ENCODE measurements at regions not wholly inside any gene's neighbourhood (a gene's known extent, or its start where the extent isn't known, plus 50 kb on each side); places are given as distances from the start of the nearest gene placed in this dataset.
A peak's percentile ranks its signal among the peaks of the same experiment; 100 is the strongest.

GRCh38 chr15:69602921-69603320 lies 150.3 kb downstream of the RPLP1 start:
- BruUV-seq (replicated peaks): no TSS peak
- Histone ChIP-seq H3K27me3 (ENCODE audit: control insufficient read depth, insufficient read depth, low read length) (no peaks in the 10 kb centered on the region), H3K36me3 (ENCODE audit: control insufficient read depth, insufficient read depth, low read length) (no peaks in the 10 kb centered on the region), H3K4me3 (ENCODE audit: low read depth in 2 of 2, low read length in 2 of 2) (no peak overlapping the region), H3K27ac (ENCODE audit: low read length) (peak overlapping the region; percentile 51; the same call in 1 of the 2 replicates), H3K4me1 (ENCODE audit: control insufficient read depth, insufficient read depth, low read length) (peaks cover 14% of the 10 kb centered on the region), H3K9me3 (ENCODE audit: control insufficient read depth, insufficient read depth, low read depth, low read length) (no peaks in the 10 kb centered on the region)
- no peak for DNase-seq (ENCODE audit: low read depth, low spot score)
- TF ChIP-seq REST (IDR thresholded peaks at IDR 0.05; ENCODE audit: insufficient read depth in 1 of 2, low read depth in 2 of 2, low read length in 1 of 2) (no peak), SIN3A (IDR thresholded peaks at IDR 0.05; ENCODE audit: borderline replicate concordance, insufficient read depth, low read depth, low read length) (no peak), POLR2AphosphoS5 (IDR thresholded peaks at IDR 0.05; ENCODE audit: low read depth, low read length) (no peak), TCF7L2 (IDR thresholded peaks at IDR 0.05; ENCODE audit: low read depth, low read length) (no peak)
- TF ChIP-seq, protein P1, sequence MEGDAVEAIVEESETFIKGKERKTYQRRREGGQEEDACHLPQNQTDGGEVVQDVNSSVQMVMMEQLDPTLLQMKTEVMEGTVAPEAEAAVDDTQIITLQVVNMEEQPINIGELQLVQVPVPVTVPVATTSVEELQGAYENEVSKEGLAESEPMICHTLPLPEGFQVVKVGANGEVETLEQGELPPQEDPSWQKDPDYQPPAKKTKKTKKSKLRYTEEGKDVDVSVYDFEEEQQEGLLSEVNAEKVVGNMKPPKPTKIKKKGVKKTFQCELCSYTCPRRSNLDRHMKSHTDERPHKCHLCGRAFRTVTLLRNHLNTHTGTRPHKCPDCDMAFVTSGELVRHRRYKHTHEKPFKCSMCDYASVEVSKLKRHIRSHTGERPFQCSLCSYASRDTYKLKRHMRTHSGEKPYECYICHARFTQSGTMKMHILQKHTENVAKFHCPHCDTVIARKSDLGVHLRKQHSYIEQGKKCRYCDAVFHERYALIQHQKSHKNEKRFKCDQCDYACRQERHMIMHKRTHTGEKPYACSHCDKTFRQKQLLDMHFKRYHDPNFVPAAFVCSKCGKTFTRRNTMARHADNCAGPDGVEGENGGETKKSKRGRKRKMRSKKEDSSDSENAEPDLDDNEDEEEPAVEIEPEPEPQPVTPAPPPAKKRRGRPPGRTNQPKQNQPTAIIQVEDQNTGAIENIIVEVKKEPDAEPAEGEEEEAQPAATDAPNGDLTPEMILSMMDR (IDR thresholded peaks at IDR 0.05): no peak
- in situ Hi-C loops (cut with HindIII; ENCODE audit: low pct_unique_long_range_greater_than_20kb, low sequenced_read_pairs) (no loop called here), intact Hi-C loops (cut with micrococcal nuclease; ENCODE audit: unreplicated experiment) (no loop called here)
- ChIA-PET POLR2A (no interaction called here), CTCF (no interaction called here)
- no peak for ATAC-seq

DNA sequence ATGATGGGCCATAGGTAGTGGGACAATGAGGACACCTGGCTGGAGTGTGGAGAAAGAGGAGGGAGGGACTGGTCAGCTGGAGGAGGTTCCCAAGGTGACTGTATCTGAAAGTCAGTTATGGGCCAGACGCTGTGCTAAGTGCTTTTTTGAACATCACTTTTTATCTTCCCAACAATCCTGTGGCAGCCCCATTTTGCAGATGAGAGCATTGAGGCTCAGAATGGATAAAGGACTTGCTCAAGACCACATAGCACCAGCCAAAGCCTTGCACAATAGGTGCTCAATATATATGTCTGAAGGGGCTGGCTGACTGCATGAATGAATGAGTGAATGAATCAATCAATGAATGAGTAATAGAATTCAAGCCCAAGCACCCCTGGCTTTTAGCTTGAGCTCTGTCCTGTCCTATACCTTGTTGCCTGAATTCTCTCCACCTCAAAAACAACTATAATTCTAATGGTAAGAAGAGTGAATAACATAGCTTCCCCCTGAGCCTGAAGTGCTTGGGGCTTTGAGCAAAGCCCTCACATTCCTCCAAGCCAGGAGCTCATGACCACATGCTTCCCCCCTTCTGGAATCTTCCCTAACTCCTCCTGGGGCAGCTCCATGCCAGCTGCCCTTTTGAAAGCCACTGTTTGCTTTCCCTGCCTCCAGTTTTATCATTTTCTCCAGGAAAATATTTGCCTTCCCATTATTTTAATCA lies 150.9 kb downstream of the RPLP1 start:
- ATAC-seq (peak; percentile 56; the same call in 1 of the 2 replicates), DNase-seq (ENCODE audit: low read depth, low spot score) (no peak)
- H3K27ac ChIP-seq (ENCODE audit: low read length): peak overlapping the region; percentile 5; the same call in 1 of the 2 replicates
- no peaks in the 10 kb centered on the region for H3K9me3 ChIP-seq (ENCODE audit: control insufficient read depth, insufficient read depth, low read depth, low read length)
- TF ChIP-seq REST (IDR thresholded peaks at IDR 0.05; ENCODE audit: insufficient read depth in 1 of 2, low read depth in 2 of 2, low read length in 1 of 2): no peak
- peak; percentile 61; the same call in 1 of the 2 replicates for TF ChIP-seq POLR2AphosphoS5 (IDR thresholded peaks at IDR 0.05; ENCODE audit: low read depth, low read length)
- TF ChIP-seq, protein P1 (IDR thresholded peaks at IDR 0.05): no peak
- no peak for TF ChIP-seq TCF7L2 (IDR thresholded peaks at IDR 0.05; ENCODE audit: low read depth, low read length)
- TF ChIP-seq SIN3A (IDR thresholded peaks at IDR 0.05; ENCODE audit: borderline replicate concordance, insufficient read depth, low read depth, low read length): no peak
- H3K4me3 ChIP-seq (ENCODE audit: low read depth in 2 of 2, low read length in 2 of 2): no peak overlapping the region
- ChIA-PET POLR2A (no interaction called here), CTCF (no interaction called here)
- no TSS peak for BruUV-seq (replicated peaks)
- in situ Hi-C loops (cut with HindIII; ENCODE audit: low pct_unique_long_range_greater_than_20kb, low sequenced_read_pairs) (no loop called here), intact Hi-C loops (cut with micrococcal nuclease; ENCODE audit: unreplicated experiment) (no loop called here)
- no peaks in the 10 kb centered on the region for H3K36me3 ChIP-seq (ENCODE audit: control insufficient read depth, insufficient read depth, low read length)
- peaks cover 14% of the 10 kb centered on the region for H3K4me1 ChIP-seq (ENCODE audit: control insufficient read depth, insufficient read depth, low read length)
- H3K27me3 ChIP-seq (ENCODE audit: control insufficient read depth, insufficient read depth, low read length): no peaks in the 10 kb centered on the region
